ENCODE measurements at regions not wholly inside any gene's neighbourhood (a gene's known extent, or its start where the extent isn't known, plus 50 kb on each side); places are given as distances from the start of the nearest gene placed in this dataset.

GRCh38 chr6:44656691-44657090, 269.2 kb downstream of the CDC5L start:
- TF ChIP-seq CTCF (IDR thresholded peaks at IDR 0.05), result no peak
- no peak for TF ChIP-seq POLR2A (IDR thresholded peaks at IDR 0.05)
- TF ChIP-seq EP300 (IDR thresholded peaks at IDR 0.05), result no peak
- no peak for TF ChIP-seq POLR2AphosphoS5 (IDR thresholded peaks at IDR 0.05)

All from suprapubic skin (tissue), 4 donors.